Epithelial cell of prostate (primary cell): ENCODE measurements at regions not wholly inside any gene's neighbourhood (a gene's known extent, or its start where the extent isn't known, plus 50 kb on each side); places are given as distances from the start of the nearest gene placed in this dataset.
"Not testable (repeated sequence)": the region's sequence is repeated elsewhere in the genome, so short reads cannot be mapped to it uniquely, and the experiment has no call there.

Experiments used
- DNase-seq: peaks from one replicate; pipeline ENCODE4 v3.0.0-alpha.2; 2011; ENCODE audit warnings: low read depth, low spot score
- H3K27ac ChIP-seq: fragments of 450-650 bp; 2 replicates; pipeline ENCODE4 v1.5.1; 2017; ENCODE audit warnings: mild to moderate bottlenecking

DNA sequence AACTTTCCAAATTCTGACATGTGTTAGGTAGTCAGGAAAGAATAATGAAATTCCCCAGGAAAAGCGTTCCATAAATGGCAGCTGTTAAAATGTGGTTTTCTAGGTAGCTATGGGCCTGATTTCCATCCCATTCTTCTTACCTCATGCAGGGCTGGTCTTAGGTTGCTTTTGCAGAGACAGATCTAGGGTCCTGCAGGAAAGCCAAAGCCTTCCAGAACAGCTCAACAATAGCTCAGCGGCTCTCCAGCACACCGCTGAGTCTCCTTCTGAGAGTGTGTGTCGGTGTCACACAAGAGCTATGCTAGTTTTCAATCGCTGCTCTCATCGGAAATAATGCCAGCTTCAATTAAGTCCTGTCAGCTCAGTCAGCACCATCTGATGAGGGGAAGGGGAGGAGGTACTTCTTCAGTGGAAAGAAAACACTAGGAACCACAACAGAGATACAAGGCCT, 106.7 kb downstream of the TMEM30B start:
- no peak for DNase-seq
- H3K27ac ChIP-seq, result no peak overlapping the region

- no peak for DNase-seq
- no peak overlapping the region for H3K27ac ChIP-seq
Observed at GRCh38 chr14:61171727-61172126, 109.4 kb downstream of the TMEM30B start.

GRCh38 chr14:61168141-61168540, 113.0 kb downstream of the TMEM30B start:
- no peak overlapping the region for H3K27ac ChIP-seq
- no peak for DNase-seq

- DNase-seq, result no peak
- no peak overlapping the region for H3K27ac ChIP-seq
Observed at GRCh38 chr14:61167642-61168041, 113.5 kb downstream of the TMEM30B start.

- H3K27ac ChIP-seq, result no peak overlapping the region
- no peak for DNase-seq
Observed at GRCh38 chr14:61160798-61161197, 120.3 kb downstream of the TMEM30B start.

- no peak for DNase-seq
- H3K27ac ChIP-seq, result peak overlapping the region; percentile 67
Observed at GRCh38 chr14:61154641-61155040, 126.5 kb downstream of the TMEM30B start.

DNA sequence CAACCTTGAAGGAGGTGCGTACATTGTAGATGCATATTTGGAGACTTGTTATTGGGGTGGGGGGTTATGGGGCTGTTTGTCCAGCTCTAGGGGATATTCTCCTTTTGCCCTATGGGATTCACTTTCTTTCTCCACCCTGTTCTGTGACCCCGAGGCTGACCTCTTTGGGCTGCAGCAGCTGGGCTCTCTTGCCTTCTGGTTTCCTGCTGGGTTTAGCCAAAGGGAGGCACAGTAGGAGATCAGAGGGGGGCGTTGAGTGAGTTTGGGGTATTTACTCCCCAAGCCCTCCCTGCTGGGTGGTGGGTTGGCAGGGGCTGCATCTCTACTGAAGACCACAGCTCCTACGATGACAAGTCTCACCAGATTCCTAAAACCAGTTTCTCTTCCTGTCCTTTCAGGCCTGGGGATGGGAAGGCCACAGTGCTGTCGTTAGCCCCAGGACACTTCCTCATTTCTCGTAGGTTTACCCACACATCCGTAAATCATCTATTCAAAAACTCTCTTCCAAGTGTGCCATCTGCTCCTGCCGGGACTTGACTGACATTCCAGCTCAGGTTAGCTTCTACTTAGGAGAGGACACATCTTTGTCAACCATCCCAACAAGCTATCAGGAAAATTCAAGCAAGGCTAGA, 127.1 kb downstream of the TMEM30B start:
- peak overlapping the region; percentile 67 for H3K27ac ChIP-seq
- no peak for DNase-seq

DNA sequence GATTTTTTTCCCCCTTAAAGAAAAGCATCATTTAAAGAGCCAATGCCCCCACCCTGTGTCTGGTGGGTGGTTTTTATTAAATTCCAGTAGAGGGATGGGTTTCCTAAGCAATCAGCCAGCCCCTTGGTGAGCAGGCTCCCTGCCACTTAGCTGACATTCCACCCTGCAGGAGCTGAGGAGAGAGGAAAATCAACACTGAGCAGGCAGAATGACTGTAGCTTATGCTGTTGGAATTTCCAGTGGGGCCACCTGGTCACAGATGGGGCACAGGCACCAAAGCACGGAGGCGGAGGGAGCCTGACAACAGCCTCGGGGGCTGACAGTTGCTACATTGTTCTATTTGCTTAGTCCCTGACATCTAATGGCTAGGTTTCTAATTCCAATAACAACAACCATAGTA, 127.7 kb downstream of the TMEM30B start:
- H3K27ac ChIP-seq, result peak overlapping the region; percentile 67
- no peak for DNase-seq

- peak overlapping the region; percentile 67 for H3K27ac ChIP-seq
- DNase-seq, result no peak
Observed at GRCh38 chr14:61152851-61153364, 128.2 kb downstream of the TMEM30B start.

DNA sequence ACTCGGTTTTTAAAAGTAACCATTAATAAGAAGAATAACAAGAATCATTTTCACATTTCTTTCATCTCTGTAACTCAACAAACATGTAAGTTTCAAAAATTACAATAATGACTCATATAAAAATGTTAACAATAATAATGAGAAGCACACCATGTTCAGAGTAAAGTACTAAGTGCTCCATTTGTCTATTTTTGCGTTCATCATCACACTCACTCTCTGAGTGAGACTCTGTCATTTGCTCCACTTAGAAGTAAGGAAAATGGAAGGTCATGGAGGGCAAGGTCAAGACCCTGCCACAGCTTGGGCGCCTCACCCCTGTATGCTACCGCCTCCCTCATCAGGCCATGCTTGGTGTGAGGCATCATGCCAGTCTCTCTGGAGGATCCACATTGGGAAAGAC, 129.9 kb downstream of the TMEM30B start:
- no peak for DNase-seq
- H3K27ac ChIP-seq, result no peak overlapping the region

DNA sequence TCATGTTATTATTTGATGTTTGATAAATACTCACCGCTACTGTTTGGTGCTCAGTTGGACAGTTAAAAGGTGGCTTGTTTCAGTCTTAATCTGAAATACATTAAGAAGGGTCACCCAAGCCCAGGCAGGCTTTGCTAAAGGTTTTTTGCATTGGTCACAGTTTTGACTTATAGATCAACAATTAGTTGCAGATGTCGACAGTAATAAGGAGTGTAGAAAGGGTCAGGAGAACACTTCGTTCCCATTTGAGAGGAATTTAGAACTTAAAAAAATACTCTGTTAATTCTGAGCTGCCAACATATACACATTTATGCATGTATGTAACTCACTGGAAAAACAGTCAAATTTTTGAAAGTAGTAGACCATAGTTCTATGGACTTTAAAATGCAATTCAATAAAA, 130.3 kb downstream of the TMEM30B start:
- DNase-seq, result no peak
- H3K27ac ChIP-seq, result no peak overlapping the region

DNA sequence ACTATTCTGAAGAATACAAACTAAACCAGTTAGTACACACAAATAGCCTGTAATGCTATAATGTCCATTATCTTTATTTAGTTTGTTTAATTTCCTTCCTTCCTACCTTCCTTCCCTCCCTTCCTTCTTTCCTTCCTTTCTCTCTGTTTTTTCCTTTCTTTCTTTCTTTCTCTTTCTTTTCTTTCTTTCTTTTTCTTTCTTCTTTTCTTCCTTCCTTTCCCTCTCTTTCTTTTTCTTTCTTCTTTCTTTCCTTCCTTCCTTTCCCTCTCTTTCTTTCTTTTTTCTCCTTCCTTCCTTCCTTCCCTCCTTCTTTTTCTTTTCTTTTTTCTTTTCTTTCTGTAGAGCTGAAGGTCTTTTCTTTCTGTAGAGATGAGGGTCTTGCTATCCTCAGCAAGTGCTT, 131.2 kb downstream of the TMEM30B start:
- DNase-seq, result no peak
- no peak overlapping the region for H3K27ac ChIP-seq

- peak overlapping the region; percentile 96 for H3K27ac ChIP-seq
Observed at GRCh38 chr14:61148742-61149350, 132.3 kb downstream of the TMEM30B start.

GRCh38 chr14:61147831-61148549, 133.1 kb downstream of the TMEM30B start:
- peak; percentile 44 for DNase-seq
- peak overlapping the region; percentile 96 for H3K27ac ChIP-seq

More at GRCh38 chr14:61148742-61149350, 132.3 kb downstream of the TMEM30B start:
- DNase-seq, result no peak

GRCh38 chr14:61147381-61147821, 133.7 kb downstream of the TMEM30B start:
- H3K27ac ChIP-seq, result peak overlapping the region; percentile 96
- no peak for DNase-seq

GRCh38 chr14:61146899-61147298, 134.2 kb downstream of the TMEM30B start:
- DNase-seq, result no peak
- peak overlapping the region; percentile 96 for H3K27ac ChIP-seq

DNA sequence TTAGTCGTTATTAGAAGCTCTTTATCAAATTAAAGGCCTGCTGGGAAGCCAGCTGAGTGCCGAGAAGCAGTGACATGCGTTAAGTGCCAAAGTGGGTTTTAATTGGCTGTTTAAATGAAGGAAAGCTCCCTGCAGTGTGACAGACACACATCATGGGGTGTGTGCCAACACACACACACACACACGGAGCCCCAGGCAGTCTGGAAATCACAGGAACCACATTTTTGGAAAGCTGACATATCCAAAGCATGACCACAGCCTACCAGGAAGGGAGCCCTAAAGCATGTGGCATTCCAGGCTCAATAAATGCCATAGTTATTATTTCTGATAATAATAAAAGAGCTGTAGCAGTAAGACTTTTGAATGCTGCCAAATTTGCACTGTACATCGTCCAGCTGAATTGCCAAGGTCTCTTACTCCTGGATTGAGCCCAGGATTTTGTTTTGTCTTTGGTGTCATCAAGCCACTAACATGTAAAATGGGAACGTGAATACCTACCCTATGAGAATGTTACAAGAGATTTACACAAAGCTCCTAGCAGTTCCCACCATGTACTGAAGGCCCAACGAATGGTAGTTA, 135.1 kb downstream of the TMEM30B start:
- peak overlapping the region; percentile 96 for H3K27ac ChIP-seq
- DNase-seq, result peak; percentile 29

GRCh38 chr14:61145034-61145902, 135.9 kb downstream of the TMEM30B start:
- peak; percentile 36 for DNase-seq
- H3K27ac ChIP-seq, result peak overlapping the region; percentile 96

DNA sequence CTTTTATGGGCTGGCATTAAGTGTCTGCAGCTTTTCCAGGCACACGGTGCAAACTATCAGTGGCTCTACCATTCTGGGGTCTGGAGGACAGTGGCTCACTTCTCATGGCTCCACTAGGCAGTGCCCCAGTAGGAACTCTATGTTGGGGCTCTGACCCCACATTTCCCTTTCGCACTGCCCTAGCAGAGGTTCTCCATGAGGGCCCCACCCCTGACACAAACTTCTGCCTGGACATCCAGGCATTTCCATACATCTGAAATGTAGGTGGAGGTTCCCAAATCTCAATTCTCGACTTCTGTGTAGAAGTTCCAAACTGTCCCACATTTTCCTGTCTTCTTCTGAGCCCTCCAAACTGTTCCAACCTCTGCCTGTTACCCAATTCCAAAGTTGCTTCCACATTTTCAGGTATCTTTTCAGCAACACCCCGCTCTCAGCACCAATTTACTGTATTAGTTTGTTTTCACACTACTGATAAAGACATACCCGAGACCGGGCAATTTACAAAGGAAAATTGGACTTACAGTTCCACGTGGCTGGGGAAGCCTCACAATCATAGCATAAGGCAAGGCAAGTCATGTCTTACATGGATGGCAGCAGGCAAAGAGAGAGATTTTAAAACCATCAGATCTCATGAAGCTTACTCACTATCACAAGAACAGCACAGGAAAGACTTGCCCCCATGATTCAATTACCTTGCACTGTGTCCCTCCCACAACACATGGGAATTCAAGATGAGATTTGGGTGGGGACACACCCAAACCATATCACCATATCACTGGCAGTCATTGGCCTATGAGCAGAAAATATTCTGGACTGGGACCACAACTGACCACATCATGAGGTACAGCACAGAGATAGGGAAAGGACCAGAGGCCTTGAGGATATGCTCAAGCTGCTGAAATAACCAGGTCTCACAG, 136.8 kb downstream of the TMEM30B start:
- peak overlapping the region; percentile 96 for H3K27ac ChIP-seq
- not testable (repeated sequence) for DNase-seq
